22Rv1 (cell line): ENCODE measurements at regions not wholly inside any gene's neighbourhood (a gene's known extent, or its start where the extent isn't known, plus 50 kb on each side); places are given as distances from the start of the nearest gene placed in this dataset.

Experiments used
- H3K27ac ChIP-seq: fragments of 450-650 bp; 2 replicates; pipeline ENCODE4 v1.5.1; 2017
- CTCF ChIP-seq: fragments of 450-650 bp; IDR thresholded peaks from 2 replicates; pipeline ENCODE4 v1.5.1; 2017; ENCODE audit warnings: mild to moderate bottlenecking
- ZFX ChIP-seq: fragments of 450-650 bp; IDR thresholded peaks from 2 replicates; pipeline ENCODE4 v1.6.1; 2017; ENCODE audit warnings: antibody characterized with exemption, borderline replicate concordance

GRCh38 chr16:85176541-85177447 lies 64.5 kb upstream of the CIBAR2 start:
- TF ChIP-seq ZFX (no peak), CTCF (no peak)
- H3K27ac ChIP-seq = no peak overlapping the region

GRCh38 chr16:85177448-85177846 lies 65.2 kb upstream of the CIBAR2 start:
- no peak for TF ChIP-seq ZFX
- no peak overlapping the region for H3K27ac ChIP-seq

GRCh38 chr16:85178006-85178591 lies 65.8 kb upstream of the CIBAR2 start:
- no peak for TF ChIP-seq ZFX
- no peak for TF ChIP-seq CTCF

GRCh38 chr16:85178596-85178995 lies 66.3 kb upstream of the CIBAR2 start:
- no peak overlapping the region for H3K27ac ChIP-seq
- TF ChIP-seq ZFX (no peak), CTCF (no peak)

More at GRCh38 chr16:85178006-85178591, 65.8 kb upstream of the CIBAR2 start:
- no peak overlapping the region for H3K27ac ChIP-seq

- TF ChIP-seq ZFX = no peak
- TF ChIP-seq CTCF = no peak
- H3K27ac ChIP-seq = no peak overlapping the region
These were observed 67.2 kb upstream of the CIBAR2 start for GRCh38 chr16:85179344-85180046.

- no peak overlapping the region for H3K27ac ChIP-seq
- TF ChIP-seq ZFX (no peak), CTCF (no peak)
These were observed 68.0 kb upstream of the CIBAR2 start for GRCh38 chr16:85180047-85180826.
